Gastrocnemius medialis (tissue), 4 donors: ENCODE measurements at regions not wholly inside any gene's neighbourhood (a gene's known extent, or its start where the extent isn't known, plus 50 kb on each side); places are given as distances from the start of the nearest gene placed in this dataset.

Experiments used
- POLR2A ChIP-seq, 2 donors: fragments of 450-650 bp; IDR thresholded peaks; one replicate each; pipeline ENCODE4 v1.6.1; 2017; ENCODE audit warnings: antibody characterized with exemption in 2 of 2, mild to moderate bottlenecking in 2 of 2, moderate library complexity in 2 of 2
- TF ChIP-seq, protein P1 (sequence below), 5 experiments: fragments of 450-650 bp in 3 of 5; fragments of 200-600 bp in 2 of 5; sonication (generic) in 2 of 5; IDR thresholded peaks in 4 of 5; conservative IDR thresholded peaks in 1 of 5; 1 replicate in 4 of 5; 2 replicates in 1 of 5; pipeline ENCODE4 v1.5.1; 2016 to 2019; ENCODE audit warnings: antibody characterized with exemption in 5 of 5, mild to moderate bottlenecking in 3 of 5, moderate library complexity in 3 of 5

DNA sequence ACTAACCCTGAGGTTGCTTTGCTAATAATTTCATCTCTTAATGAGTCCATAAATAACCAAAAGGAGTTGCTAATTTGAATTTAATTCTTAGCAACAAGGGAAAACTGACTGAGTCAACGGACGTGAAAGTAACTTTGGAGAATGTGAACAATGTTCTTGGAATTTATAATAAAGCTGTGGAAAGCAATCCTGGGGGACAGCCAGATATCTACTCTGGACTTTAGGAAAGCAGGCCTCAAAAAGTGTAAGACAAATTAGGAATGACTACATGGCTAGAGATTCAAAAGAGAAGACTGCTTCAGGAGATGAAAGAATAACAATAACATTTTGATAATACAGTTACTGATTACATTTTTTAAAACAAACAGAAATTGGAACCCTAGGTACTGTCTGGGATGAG, 318.4 kb upstream of the COL8A1 start:
- TF ChIP-seq, protein P1, sequence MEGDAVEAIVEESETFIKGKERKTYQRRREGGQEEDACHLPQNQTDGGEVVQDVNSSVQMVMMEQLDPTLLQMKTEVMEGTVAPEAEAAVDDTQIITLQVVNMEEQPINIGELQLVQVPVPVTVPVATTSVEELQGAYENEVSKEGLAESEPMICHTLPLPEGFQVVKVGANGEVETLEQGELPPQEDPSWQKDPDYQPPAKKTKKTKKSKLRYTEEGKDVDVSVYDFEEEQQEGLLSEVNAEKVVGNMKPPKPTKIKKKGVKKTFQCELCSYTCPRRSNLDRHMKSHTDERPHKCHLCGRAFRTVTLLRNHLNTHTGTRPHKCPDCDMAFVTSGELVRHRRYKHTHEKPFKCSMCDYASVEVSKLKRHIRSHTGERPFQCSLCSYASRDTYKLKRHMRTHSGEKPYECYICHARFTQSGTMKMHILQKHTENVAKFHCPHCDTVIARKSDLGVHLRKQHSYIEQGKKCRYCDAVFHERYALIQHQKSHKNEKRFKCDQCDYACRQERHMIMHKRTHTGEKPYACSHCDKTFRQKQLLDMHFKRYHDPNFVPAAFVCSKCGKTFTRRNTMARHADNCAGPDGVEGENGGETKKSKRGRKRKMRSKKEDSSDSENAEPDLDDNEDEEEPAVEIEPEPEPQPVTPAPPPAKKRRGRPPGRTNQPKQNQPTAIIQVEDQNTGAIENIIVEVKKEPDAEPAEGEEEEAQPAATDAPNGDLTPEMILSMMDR (IDR thresholded peaks at IDR 0.05 in 4 of 5, conservative IDR thresholded peaks at IDR 0.05 in 1 of 5) = no peak
- no peak for TF ChIP-seq POLR2A (IDR thresholded peaks at IDR 0.05)
